DND-41 (cell line): ENCODE measurements at regions not wholly inside any gene's neighbourhood (a gene's known extent, or its start where the extent isn't known, plus 50 kb on each side); places are given as distances from the start of the nearest gene placed in this dataset.
"Not testable (repeated sequence)": the region's sequence is repeated elsewhere in the genome, so short reads cannot be mapped to it uniquely, and the experiment has no call there.

ENCODE experiments used
- ATAC-seq: fragments of 200-7000 bp; cut with Tn5 transposase; 3 replicates; pipeline ENCODE4 v1.9.1; 2021; ENCODE audit warnings: low read depth; ENCODE audit not compliant: insufficient read depth
- DNase-seq: peaks from one replicate; pipeline ENCODE4 v3.0.0-alpha.2; 2020
- H2AFZ ChIP-seq: 2 replicates; pipeline ENCODE4 v1.6.0; 2012; ENCODE audit warnings: low read depth, low read length
- H3K27ac ChIP-seq: 2 replicates; pipeline ENCODE4 v1.5.1; 2012; ENCODE audit warnings: low read length, inconsistent platforms
- H3K27me3 ChIP-seq: fragments of 200-600 bp; sonication (generic); 2 replicates; pipeline ENCODE4 v1.6.0; 2012; ENCODE audit warnings: low read length, mild to moderate bottlenecking, inconsistent platforms; ENCODE audit not compliant: insufficient read depth, poor library complexity
- H3K36me3 ChIP-seq: 2 replicates; pipeline ENCODE4 v1.5.1; 2012; ENCODE audit warnings: low read length, inconsistent platforms; ENCODE audit not compliant: insufficient read depth
- H3K4me1 ChIP-seq: 2 replicates; pipeline ENCODE4 v1.5.1; 2012; ENCODE audit warnings: mild to moderate bottlenecking, low read length; ENCODE audit not compliant: insufficient read depth
- H3K4me2 ChIP-seq: 2 replicates; pipeline ENCODE4 v1.6.0; 2012; ENCODE audit warnings: mild to moderate bottlenecking, moderate library complexity, low read length, inconsistent platforms; ENCODE audit not compliant: insufficient read depth
- H3K4me3 ChIP-seq, 2 experiments: fragments of 200-600 bp in 1 of 2; shearing (Covaris generic) in 1 of 2; 2 replicates each; pipeline ENCODE4 v1.5.1; 2012 to 2016; ENCODE audit warnings: inconsistent platforms in 2 of 2, low read length in 2 of 2, mild to moderate bottlenecking in 2 of 2, low read depth in 1 of 2, moderate library complexity in 1 of 2
- H3K79me2 ChIP-seq: 2 replicates; pipeline ENCODE4 v1.6.0; 2012; ENCODE audit warnings: low read length, inconsistent platforms; ENCODE audit not compliant: insufficient read depth
- H3K9ac ChIP-seq: 2 replicates; pipeline ENCODE4 v1.6.0; 2012; ENCODE audit warnings: low read depth, mild to moderate bottlenecking, inconsistent platforms, low read length, moderate library complexity
- H3K9me3 ChIP-seq: 2 replicates; pipeline ENCODE4 v1.5.1; 2012; ENCODE audit warnings: low read length, moderate library complexity, mild to moderate bottlenecking, inconsistent platforms; ENCODE audit not compliant: insufficient read depth, severe bottlenecking
- H4K20me1 ChIP-seq: 2 replicates; pipeline ENCODE4 v1.6.0; 2012; ENCODE audit warnings: low read length; ENCODE audit not compliant: insufficient read depth
- CTCF ChIP-seq: IDR thresholded peaks from 2 replicates; pipeline ENCODE4 v1.5.1; 2012; ENCODE audit warnings: borderline replicate concordance, low read length, moderate library complexity, mild to moderate bottlenecking; ENCODE audit not compliant: poor library complexity, severe bottlenecking; ENCODE audit errors: extremely low read depth
- EZH2 ChIP-seq: IDR thresholded peaks from 3 replicates; pipeline ENCODE4 v1.6.1; 2012; ENCODE audit warnings: borderline replicate concordance, low read depth, mild to moderate bottlenecking, moderate library complexity, low read length, inconsistent platforms; ENCODE audit not compliant: severe bottlenecking

- Histone ChIP-seq H4K20me1 (no peaks in the 10 kb centered on the region), H2AFZ (no peak overlapping the region), H3K9ac (no peak overlapping the region), H3K36me3 (no peaks in the 10 kb centered on the region), H3K9me3 (no peaks in the 10 kb centered on the region), H3K4me1 (no peaks in the 10 kb centered on the region), H3K4me3 (no peak overlapping the region), H3K79me2 (no peaks in the 10 kb centered on the region), H3K27me3 (no peaks in the 10 kb centered on the region), H3K4me2 (no peak overlapping the region), H3K27ac (no peak overlapping the region)
- no peak for DNase-seq
- TF ChIP-seq EZH2, result no peak
- no peak for TF ChIP-seq CTCF
- ATAC-seq, result no peak
Observed at GRCh38 chr2:194854941-194855340, 802.1 kb upstream of the SLC39A10 start.

- TF ChIP-seq CTCF, result no peak
- TF ChIP-seq EZH2, result no peak
- no peaks in the 10 kb centered on the region for H3K9me3 ChIP-seq
- H3K4me1 ChIP-seq, result no peaks in the 10 kb centered on the region
- no peak overlapping the region for H3K4me2 ChIP-seq
- DNase-seq (no peak), ATAC-seq (peak; percentile 44; the same call in 1 of the 3 replicates)
- H4K20me1 ChIP-seq, result no peaks in the 10 kb centered on the region
- no peaks in the 10 kb centered on the region for H3K27me3 ChIP-seq
- H3K79me2 ChIP-seq, result no peaks in the 10 kb centered on the region
- no peak overlapping the region for H3K4me3 ChIP-seq
- H3K27ac ChIP-seq, result no peak overlapping the region
- no peaks in the 10 kb centered on the region for H3K36me3 ChIP-seq
- H2AFZ ChIP-seq, result peak overlapping the region; percentile 16; the same call in 1 of the 2 replicates
- no peak overlapping the region for H3K9ac ChIP-seq
Observed at GRCh38 chr2:194842871-194843270, 814.2 kb upstream of the SLC39A10 start.

- H3K4me2 ChIP-seq, H3K4me1 ChIP-seq, H4K20me1 ChIP-seq, H3K4me3 ChIP-seq, ATAC-seq, H2AFZ ChIP-seq, H3K27ac ChIP-seq, DNase-seq, H3K27me3 ChIP-seq, H3K79me2 ChIP-seq, H3K9me3 ChIP-seq, H3K9ac ChIP-seq, H3K36me3 ChIP-seq: not testable (repeated sequence)
Observed at GRCh38 chr2:194834371-194834770, 822.7 kb upstream of the SLC39A10 start.

GRCh38 chr2:194826241-194826640 is 830.8 kb upstream of the SLC39A10 start:
- no peaks in the 10 kb centered on the region for H3K9me3 ChIP-seq
- no peaks in the 10 kb centered on the region for H4K20me1 ChIP-seq
- H3K4me2 ChIP-seq, result no peak overlapping the region
- H3K4me1 ChIP-seq, result no peaks in the 10 kb centered on the region
- H2AFZ ChIP-seq, result no peak overlapping the region
- TF ChIP-seq CTCF (no peak), EZH2 (no peak)
- ATAC-seq (no peak), DNase-seq (no peak)
- no peaks in the 10 kb centered on the region for H3K27me3 ChIP-seq
- no peak overlapping the region for H3K4me3 ChIP-seq
- H3K79me2 ChIP-seq, result no peaks in the 10 kb centered on the region
- no peaks in the 10 kb centered on the region for H3K36me3 ChIP-seq
- no peak overlapping the region for H3K9ac ChIP-seq
- H3K27ac ChIP-seq, result no peak overlapping the region
